ENCODE measurements at regions not wholly inside any gene's neighbourhood (a gene's known extent, or its start where the extent isn't known, plus 50 kb on each side); places are given as distances from the start of the nearest gene placed in this dataset.

DNA sequence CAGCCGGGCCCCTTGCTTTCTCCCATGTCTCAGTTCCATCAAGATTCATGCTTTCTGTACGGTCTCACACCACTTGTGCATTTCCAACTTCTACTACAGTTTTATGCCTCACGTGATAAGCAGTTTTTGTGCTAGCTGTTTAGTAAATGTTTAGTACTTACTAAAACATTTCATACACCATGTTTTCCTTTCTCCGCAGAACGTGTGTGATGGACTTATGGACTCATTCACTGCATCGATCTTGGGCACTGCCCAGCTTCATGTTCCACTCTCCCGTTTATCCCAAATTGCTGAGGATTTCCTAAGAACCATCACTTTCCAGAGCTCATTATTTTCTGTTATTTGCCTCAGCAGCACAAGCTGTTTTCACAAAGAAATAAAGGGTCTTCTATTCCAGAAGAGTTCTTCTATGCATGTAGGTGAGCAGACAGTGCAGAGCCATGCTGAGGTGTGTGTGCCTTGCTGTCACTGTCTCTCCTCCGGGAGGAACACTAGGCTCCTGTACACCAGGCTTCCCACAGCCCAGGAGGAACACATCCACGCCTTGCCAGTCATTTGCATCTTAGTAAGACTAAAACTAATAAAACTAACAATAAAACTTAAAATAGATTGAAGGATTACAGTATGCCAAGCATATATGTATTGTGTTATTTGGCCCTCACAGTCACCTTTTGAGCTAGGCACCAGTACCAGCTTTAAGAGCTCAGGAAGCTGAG is 90.3 kb upstream of the EEA1 start:
- no peaks in the 10 kb centered on the region for H3K27me3 ChIP-seq (ENCODE audit: insufficient read depth, poor library complexity, severe bottlenecking)
- no peak for TF ChIP-seq CTCF (IDR thresholded peaks at IDR 0.05; ENCODE audit: poor library complexity, severe bottlenecking)
- peaks cover 11% of the 10 kb centered on the region for H3K4me1 ChIP-seq (ENCODE audit: insufficient read depth, poor library complexity, severe bottlenecking)
- ATAC-seq (ENCODE audit: low read depth) (no peak), DNase-seq (ENCODE audit: low spot score) (no peak)
- no peak overlapping the region for H3K27ac ChIP-seq (ENCODE audit: poor library complexity, severe bottlenecking)
- no peaks in the 10 kb centered on the region for H3K36me3 ChIP-seq (ENCODE audit: low read depth)
- H3K4me3 ChIP-seq (ENCODE audit: severe bottlenecking): no peak overlapping the region
- no peaks in the 10 kb centered on the region for H3K9me3 ChIP-seq (ENCODE audit: severe bottlenecking)

DNA sequence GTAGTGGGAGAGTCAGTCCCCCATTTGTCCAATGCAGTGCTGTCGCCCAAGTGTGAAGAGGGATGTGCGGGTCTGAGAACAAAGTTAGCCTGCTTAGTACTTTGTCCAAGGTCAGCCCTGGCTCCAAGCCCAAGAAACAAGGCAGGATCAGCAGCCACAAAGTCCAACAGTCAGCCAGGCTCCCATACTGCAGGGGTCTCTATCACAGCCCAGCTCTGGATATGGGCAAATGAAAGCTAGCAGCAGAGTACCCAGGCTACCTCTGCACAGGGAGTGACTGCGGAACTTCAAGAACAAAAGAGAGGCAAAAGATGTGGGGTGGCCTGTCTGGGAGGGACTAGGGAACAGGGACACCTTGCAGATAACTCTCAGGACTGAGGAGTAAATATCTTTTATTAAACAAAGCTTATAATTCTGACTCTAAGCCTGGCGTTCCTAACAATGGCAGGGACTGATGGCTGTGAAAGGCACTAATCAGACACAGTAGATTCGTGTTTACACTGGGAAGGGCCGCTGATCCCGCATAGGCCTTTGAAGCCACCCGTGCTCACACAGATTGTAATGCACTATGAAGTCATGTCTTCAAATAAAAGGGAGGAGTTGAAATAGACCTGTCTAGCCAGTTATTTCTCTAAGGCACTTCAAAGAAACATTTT is 91.0 kb upstream of the EEA1 start:
- Histone ChIP-seq H3K9me3 (ENCODE audit: severe bottlenecking) (no peaks in the 10 kb centered on the region), H3K36me3 (ENCODE audit: low read depth) (no peaks in the 10 kb centered on the region), H3K4me3 (ENCODE audit: severe bottlenecking) (no peak overlapping the region), H3K27ac (ENCODE audit: poor library complexity, severe bottlenecking) (no peak overlapping the region), H3K27me3 (ENCODE audit: insufficient read depth, poor library complexity, severe bottlenecking) (no peaks in the 10 kb centered on the region), H3K4me1 (ENCODE audit: insufficient read depth, poor library complexity, severe bottlenecking) (peaks cover 11% of the 10 kb centered on the region)
- DNase-seq (ENCODE audit: low spot score) (no peak), ATAC-seq (ENCODE audit: low read depth) (no peak)
- no peak for TF ChIP-seq CTCF (IDR thresholded peaks at IDR 0.05; ENCODE audit: poor library complexity, severe bottlenecking)

DNA sequence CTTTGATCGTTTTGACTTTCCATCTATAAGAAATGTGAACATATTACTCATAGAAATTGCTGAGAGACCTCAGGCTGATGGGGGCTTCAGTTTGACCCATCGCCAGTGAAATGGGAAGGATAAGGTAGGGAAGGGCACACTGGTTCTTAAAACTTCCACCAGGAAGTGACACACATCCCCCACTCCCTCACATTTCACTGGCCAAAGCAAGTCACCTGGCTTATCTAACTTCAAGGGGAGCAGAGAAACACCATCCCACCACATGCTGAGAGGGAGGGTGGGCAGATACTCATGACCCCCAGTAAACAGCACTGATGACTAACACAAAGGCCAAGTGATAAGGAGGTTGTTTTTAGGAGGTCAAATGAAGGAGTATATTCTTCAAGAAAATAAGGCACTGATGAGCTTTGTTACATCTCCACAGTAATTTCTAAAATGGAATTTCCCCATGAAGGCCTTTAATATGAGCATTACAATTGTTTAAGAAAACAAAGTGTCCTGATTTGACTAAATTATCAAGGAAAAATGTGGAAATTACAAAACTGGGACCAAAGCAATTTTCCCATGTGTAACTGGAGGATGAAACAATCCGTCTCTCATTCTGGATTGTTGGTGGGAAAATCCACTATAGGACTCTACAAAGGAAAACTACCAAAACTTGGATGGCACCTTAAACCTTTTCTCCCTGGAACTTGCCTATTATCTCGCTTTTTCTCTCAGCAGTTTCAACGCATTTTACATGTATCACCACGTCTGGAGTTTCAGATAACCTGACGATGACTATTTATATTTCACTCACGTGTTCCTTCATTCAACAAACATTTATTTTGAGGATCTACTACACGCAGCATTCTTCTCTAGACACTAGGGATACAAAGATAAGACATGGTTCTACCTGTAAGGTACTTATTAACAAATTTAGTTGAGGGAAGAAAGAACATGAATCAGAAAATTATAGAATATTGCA is 91.8 kb upstream of the EEA1 start:
- no peaks in the 10 kb centered on the region for H3K9me3 ChIP-seq (ENCODE audit: severe bottlenecking)
- H3K4me1 ChIP-seq (ENCODE audit: insufficient read depth, poor library complexity, severe bottlenecking): peaks cover 6% of the 10 kb centered on the region
- DNase-seq (ENCODE audit: low spot score) (no peak), ATAC-seq (ENCODE audit: low read depth) (no peak)
- H3K36me3 ChIP-seq (ENCODE audit: low read depth): no peaks in the 10 kb centered on the region
- no peak overlapping the region for H3K27ac ChIP-seq (ENCODE audit: poor library complexity, severe bottlenecking)
- no peak overlapping the region for H3K4me3 ChIP-seq (ENCODE audit: severe bottlenecking)
- H3K27me3 ChIP-seq (ENCODE audit: insufficient read depth, poor library complexity, severe bottlenecking): no peaks in the 10 kb centered on the region
- TF ChIP-seq CTCF (IDR thresholded peaks at IDR 0.05; ENCODE audit: poor library complexity, severe bottlenecking): no peak

DNA sequence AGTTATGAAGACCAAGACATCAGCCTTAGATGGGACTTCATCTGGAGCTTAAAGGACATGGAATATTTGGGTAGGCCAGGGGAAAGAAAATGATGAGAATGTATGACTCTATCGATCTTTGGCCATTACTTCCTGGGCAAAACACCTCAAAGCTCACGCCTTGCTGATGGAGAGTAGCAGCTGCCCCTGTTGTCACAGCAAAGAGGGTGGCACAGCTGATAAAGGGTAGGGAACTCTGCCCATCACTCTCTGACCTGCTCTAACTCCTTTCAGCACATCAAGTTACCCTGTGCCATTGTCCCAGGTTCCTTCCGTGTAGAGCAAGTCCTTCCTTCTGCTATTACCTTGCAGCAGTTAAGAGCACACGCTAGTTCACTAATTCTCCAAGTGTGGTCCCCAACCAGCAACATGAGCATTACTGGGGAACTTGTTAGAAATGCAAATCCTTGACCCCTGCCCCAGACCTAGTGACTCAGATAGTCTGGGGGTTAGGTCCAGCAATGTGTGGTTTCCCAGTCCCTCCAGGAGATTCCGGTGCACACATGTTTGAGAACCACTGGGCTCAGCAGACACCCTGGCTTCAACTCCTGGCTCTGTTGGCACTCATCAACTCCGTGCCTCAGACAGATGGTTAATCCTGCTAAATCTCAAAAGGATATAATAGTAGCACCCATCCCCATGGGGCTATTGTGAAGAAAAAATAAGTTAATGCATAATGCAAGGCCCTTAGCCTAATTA is 93.7 kb upstream of the EEA1 start:
- Histone ChIP-seq H3K27ac (ENCODE audit: poor library complexity, severe bottlenecking) (no peak overlapping the region), H3K36me3 (ENCODE audit: low read depth) (no peaks in the 10 kb centered on the region), H3K9me3 (ENCODE audit: severe bottlenecking) (no peaks in the 10 kb centered on the region), H3K27me3 (ENCODE audit: insufficient read depth, poor library complexity, severe bottlenecking) (no peaks in the 10 kb centered on the region), H3K4me1 (ENCODE audit: insufficient read depth, poor library complexity, severe bottlenecking) (no peaks in the 10 kb centered on the region), H3K4me3 (ENCODE audit: severe bottlenecking) (no peak overlapping the region)
- DNase-seq (ENCODE audit: low spot score) (no peak), ATAC-seq (ENCODE audit: low read depth) (no peak)
- TF ChIP-seq CTCF (IDR thresholded peaks at IDR 0.05; ENCODE audit: poor library complexity, severe bottlenecking): no peak
